Upper lobe of right lung (tissue), 1 donor: ENCODE measurements at regions not wholly inside any gene's neighbourhood (a gene's known extent, or its start where the extent isn't known, plus 50 kb on each side); places are given as distances from the start of the nearest gene placed in this dataset.
"Not testable (repeated sequence)": the region's sequence is repeated elsewhere in the genome, so short reads cannot be mapped to it uniquely, and the experiment has no call there.

Experiments
- ATAC-seq: fragments of 200-7000 bp; cut with Tn5 transposase; one replicate; pipeline ENCODE4 v1.9.1; 2020; ENCODE audit warnings: mild to moderate bottlenecking, moderate library complexity
- DNase-seq: peaks from one replicate; pipeline ENCODE4 v3.0.0-alpha.2; 2020
- H3K27ac ChIP-seq: fragments of 200-600 bp; one replicate; pipeline ENCODE4 v1.8.0; 2022
- H3K27me3 ChIP-seq: fragments of 200-600 bp; one replicate; pipeline ENCODE4 v1.8.0; 2022; ENCODE audit warnings: mild to moderate bottlenecking
- H3K36me3 ChIP-seq: fragments of 200-600 bp; one replicate; pipeline ENCODE4 v1.8.0; 2022
- H3K4me1 ChIP-seq: fragments of 200-600 bp; one replicate; pipeline ENCODE4 v1.8.0; 2022
- H3K4me3 ChIP-seq: fragments of 200-600 bp; one replicate; pipeline ENCODE4 v1.8.0; 2022; ENCODE audit warnings: mild to moderate bottlenecking
- H3K9me3 ChIP-seq: fragments of 200-600 bp; one replicate; pipeline ENCODE4 v1.8.0; 2022
- intact Hi-C: fragments of 100-400 bp; cut with DNase I; formaldehyde crosslinking; loops from one replicate; pipeline ENCODE4 v1.11.0; 2022
- TF ChIP-seq, protein P1 (sequence below): fragments of 200-600 bp; IDR thresholded peaks from one replicate; pipeline ENCODE4 v1.8.0; 2022; ENCODE audit warnings: antibody characterized with exemption
- donor health status: DM: no; HTN: yes; CAD: no; lungs with severe emphysema.

GRCh38 chr3:144708437-144708836, 736.8 kb downstream of the DIPK2A start:
- Histone ChIP-seq H3K4me3 (no peak overlapping the region), H3K36me3 (no peaks in the 10 kb centered on the region), H3K27ac (no peak overlapping the region), H3K9me3 (no peaks in the 10 kb centered on the region), H3K27me3 (no peaks in the 10 kb centered on the region), H3K4me1 (no peaks in the 10 kb centered on the region)
- intact Hi-C loops = no loop called here
- DNase-seq (no peak), ATAC-seq (no peak)
- TF ChIP-seq, protein P1, sequence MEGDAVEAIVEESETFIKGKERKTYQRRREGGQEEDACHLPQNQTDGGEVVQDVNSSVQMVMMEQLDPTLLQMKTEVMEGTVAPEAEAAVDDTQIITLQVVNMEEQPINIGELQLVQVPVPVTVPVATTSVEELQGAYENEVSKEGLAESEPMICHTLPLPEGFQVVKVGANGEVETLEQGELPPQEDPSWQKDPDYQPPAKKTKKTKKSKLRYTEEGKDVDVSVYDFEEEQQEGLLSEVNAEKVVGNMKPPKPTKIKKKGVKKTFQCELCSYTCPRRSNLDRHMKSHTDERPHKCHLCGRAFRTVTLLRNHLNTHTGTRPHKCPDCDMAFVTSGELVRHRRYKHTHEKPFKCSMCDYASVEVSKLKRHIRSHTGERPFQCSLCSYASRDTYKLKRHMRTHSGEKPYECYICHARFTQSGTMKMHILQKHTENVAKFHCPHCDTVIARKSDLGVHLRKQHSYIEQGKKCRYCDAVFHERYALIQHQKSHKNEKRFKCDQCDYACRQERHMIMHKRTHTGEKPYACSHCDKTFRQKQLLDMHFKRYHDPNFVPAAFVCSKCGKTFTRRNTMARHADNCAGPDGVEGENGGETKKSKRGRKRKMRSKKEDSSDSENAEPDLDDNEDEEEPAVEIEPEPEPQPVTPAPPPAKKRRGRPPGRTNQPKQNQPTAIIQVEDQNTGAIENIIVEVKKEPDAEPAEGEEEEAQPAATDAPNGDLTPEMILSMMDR = no peak

DNA sequence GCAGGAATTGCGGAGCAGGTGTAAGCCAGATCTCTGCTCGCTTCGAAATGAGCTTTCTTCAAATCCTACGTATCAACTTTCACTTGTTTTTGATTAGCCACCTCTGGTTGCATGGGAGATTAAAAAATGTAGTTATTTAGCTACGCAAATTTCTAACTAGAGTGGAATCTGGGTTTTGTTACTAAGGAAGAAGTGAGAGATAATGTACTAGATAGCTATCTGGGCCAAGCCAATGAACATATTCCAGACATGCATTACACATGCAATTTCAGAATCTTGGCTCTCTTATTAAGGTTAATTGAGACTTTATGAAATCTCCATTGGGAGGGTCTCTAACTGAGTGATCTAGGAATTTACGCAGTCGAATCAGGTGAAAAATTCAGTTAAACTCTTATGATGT, 765.7 kb downstream of the DIPK2A start:
- intact Hi-C loops = no loop called here
- no peak for DNase-seq
- H3K4me1 ChIP-seq = no peaks in the 10 kb centered on the region
- no peaks in the 10 kb centered on the region for H3K27me3 ChIP-seq
- H3K27ac ChIP-seq = no peak overlapping the region
- TF ChIP-seq, protein P1 = no peak
- H3K9me3 ChIP-seq = no peaks in the 10 kb centered on the region
- ATAC-seq = no peak
- no peak overlapping the region for H3K4me3 ChIP-seq
- no peaks in the 10 kb centered on the region for H3K36me3 ChIP-seq

DNA sequence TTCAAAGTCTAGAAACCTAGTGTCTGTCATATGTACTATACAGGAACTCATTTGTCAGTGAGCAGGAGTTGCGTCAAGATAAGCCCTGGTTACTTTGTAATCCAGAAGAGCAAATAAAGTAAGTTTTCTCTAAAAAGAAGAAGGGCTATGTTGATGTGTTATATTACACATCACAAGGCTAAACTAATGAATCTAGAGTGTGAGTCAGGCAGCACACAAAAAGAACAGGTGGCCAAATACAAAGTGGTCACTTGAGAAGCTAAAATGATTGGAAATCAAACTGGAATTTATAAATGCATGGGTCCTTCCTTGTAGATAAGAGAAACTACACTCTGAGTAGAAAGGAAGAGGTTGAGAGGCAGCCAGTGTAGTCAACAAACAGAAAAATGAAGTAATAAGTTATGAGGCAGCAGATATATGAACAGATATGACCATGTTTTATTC, 771.6 kb downstream of the DIPK2A start:
- TF ChIP-seq, protein P1 = no peak
- H3K27ac ChIP-seq = no peak overlapping the region
- H3K36me3 ChIP-seq = no peaks in the 10 kb centered on the region
- no peaks in the 10 kb centered on the region for H3K9me3 ChIP-seq
- ATAC-seq = no peak
- no peaks in the 10 kb centered on the region for H3K27me3 ChIP-seq
- no peak overlapping the region for H3K4me3 ChIP-seq
- intact Hi-C loops = no loop called here
- no peaks in the 10 kb centered on the region for H3K4me1 ChIP-seq
- DNase-seq = no peak

DNA sequence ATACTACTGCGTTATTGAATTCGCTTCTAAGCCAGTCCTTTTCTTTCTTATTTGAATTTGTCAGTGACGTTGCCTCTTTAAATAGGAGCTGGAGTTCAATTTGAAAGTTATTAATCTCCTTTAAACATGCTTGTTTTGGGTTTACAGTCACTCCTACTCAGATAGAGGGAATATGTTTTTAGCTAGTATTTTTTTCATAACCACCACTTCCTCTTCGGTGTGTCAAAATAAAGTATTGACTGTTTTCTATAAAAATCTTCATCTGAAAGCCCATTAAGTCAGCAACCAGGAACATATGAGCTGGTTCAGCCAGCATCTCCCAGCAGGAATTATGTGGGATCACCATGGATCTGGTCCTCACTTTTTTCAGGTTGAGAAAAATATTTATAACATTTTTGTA, 772.9 kb downstream of the DIPK2A start:
- TF ChIP-seq, protein P1 = no peak
- intact Hi-C loops = no loop called here
- Histone ChIP-seq H3K4me3 (no peak overlapping the region), H3K9me3 (no peaks in the 10 kb centered on the region), H3K27me3 (no peaks in the 10 kb centered on the region), H3K27ac (no peak overlapping the region), H3K36me3 (no peaks in the 10 kb centered on the region), H3K4me1 (no peaks in the 10 kb centered on the region)
- ATAC-seq (no peak), DNase-seq (no peak)

DNA sequence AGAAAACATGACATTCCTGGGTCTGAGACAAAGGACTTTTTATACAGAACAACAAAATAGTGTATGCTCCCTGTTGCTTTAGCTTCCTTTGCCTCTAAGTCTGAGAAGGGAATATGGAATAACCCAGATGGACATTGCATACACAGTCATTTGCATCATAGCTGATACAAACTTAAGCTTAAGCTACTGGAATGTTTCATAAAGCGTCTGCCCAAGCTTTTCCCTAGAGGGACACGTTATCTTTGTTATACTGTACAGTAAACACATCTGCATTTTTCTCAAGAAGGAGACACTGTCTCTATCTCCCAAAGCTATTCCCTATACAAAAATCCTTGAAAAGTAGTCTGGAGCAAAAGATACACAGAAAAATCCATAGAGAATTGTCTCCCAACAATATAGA, 775.0 kb downstream of the DIPK2A start:
- DNase-seq (no peak), ATAC-seq (no peak)
- Histone ChIP-seq H3K36me3 (no peaks in the 10 kb centered on the region), H3K27me3 (no peaks in the 10 kb centered on the region), H3K27ac (no peak overlapping the region), H3K9me3 (no peaks in the 10 kb centered on the region), H3K4me3 (no peak overlapping the region), H3K4me1 (no peaks in the 10 kb centered on the region)
- intact Hi-C loops = no loop called here
- TF ChIP-seq, protein P1 = no peak

DNA sequence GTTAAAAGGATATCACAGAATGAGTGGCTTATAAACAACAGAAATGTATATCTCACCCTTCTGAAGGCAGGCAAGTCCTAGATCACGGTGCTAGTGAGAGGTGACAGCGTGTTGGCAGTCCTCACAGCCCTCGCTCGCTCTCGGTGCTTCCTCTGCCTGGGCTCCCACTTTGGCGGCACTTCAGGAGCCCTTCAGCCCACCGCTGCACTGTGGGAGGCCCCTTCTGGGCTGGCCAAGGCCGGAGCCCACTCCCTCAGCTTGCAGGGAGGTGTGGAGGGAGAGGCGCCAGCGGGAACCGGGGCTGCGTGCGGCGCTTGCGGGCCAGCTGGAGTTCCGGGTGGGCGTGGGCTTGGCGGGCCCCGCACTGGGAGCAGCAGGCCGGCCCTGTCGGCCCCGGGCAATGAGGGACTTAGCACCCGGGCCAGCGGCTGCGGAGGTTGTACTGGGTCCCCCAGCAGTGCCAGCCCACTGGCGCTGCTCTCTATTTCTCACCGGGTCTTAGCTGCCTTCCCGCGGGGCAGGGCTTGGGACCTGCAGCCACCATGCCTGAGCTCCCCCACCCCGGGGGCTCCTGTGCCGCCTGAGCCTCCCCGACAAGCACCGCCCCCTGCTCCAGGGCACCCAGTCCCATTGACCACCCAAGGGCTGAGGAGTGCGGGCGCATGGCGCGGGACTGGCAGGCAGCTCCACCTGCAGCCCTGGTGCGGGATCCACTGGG, 778.1 kb downstream of the DIPK2A start:
- H3K27ac ChIP-seq, intact Hi-C loops, H3K4me1 ChIP-seq, H3K27me3 ChIP-seq, H3K4me3 ChIP-seq, H3K36me3 ChIP-seq, H3K9me3 ChIP-seq, ATAC-seq: not testable (repeated sequence)
- DNase-seq = peak; percentile 46
